ENCODE measurements at regions not wholly inside any gene's neighbourhood (a gene's known extent, or its start where the extent isn't known, plus 50 kb on each side); places are given as distances from the start of the nearest gene placed in this dataset.

DNA sequence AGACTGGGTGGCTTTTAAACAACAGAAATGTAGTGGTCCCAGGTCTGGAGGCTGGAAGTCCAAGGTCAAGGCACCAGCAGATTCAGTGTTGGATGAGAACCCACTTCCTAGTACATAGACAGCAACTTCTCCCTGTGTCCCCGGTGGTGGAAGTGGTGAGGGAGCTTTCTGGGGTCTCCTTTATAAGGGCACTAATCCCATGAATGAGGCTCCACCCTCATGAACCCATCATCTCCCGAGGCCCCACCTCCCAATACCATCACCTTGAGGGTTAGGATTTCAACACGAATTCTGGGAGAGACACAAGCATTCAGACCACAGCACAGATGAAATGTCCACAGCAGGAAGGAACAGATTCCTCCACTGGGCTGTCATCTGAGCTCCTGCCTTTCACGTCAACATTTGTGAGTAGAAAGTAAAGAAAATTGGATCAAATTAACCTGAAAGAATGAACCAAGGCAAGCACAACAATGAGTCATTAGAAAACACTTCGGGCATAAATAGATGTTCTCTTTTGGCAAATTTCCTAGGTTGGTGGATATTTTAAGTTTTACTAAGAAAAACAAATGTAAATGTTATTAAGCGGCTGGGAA, 130.7 kb downstream of the RNASET2 start:
- Histone ChIP-seq H3K4me1 (no peaks in the 10 kb centered on the region), H3K36me3 (no peaks in the 10 kb centered on the region), H3K9me3 (no peaks in the 10 kb centered on the region), H3K27me3 (no peaks in the 10 kb centered on the region), H3K27ac (no peak overlapping the region), H3K4me3 (no peak overlapping the region)
- DNase-seq (ENCODE audit: low spot score in 2 of 2) = no peak
- TF ChIP-seq, protein P1, sequence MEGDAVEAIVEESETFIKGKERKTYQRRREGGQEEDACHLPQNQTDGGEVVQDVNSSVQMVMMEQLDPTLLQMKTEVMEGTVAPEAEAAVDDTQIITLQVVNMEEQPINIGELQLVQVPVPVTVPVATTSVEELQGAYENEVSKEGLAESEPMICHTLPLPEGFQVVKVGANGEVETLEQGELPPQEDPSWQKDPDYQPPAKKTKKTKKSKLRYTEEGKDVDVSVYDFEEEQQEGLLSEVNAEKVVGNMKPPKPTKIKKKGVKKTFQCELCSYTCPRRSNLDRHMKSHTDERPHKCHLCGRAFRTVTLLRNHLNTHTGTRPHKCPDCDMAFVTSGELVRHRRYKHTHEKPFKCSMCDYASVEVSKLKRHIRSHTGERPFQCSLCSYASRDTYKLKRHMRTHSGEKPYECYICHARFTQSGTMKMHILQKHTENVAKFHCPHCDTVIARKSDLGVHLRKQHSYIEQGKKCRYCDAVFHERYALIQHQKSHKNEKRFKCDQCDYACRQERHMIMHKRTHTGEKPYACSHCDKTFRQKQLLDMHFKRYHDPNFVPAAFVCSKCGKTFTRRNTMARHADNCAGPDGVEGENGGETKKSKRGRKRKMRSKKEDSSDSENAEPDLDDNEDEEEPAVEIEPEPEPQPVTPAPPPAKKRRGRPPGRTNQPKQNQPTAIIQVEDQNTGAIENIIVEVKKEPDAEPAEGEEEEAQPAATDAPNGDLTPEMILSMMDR (IDR thresholded peaks at IDR 0.05) = no peak
- TF ChIP-seq POLR2A (IDR thresholded peaks at IDR 0.05) = no peak
- no peak for TF ChIP-seq EP300 (IDR thresholded peaks at IDR 0.05)
- 58 to 59% methylated on average over 6 of the region's 6 CpGs for WGBS, 2 donors

DNA sequence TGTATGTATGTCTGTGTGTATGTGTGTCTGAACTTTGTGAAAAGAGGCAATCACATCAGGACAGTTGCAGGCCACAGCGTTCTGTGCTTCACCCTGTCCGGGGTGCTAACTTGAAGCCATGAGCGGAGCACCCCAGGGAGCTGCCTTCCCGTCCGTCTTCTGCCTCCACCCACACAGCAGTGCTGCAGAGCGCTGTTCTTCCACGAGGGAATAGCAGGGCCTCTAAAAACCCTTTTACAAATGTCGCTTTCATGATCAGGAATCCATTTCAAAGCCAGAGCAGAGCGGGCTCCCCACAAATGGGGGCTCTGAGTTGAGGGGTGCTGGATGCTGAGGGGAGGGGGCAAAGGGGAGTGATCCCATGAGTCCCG, 131.5 kb downstream of the RNASET2 start:
- Histone ChIP-seq H3K9me3 (no peaks in the 10 kb centered on the region), H3K36me3 (no peaks in the 10 kb centered on the region), H3K4me1 (no peaks in the 10 kb centered on the region), H3K27me3 (no peaks in the 10 kb centered on the region), H3K4me3 (no peak overlapping the region), H3K27ac (no peak overlapping the region)
- WGBS, 2 donors = 58 to 63% methylated on average over 10 of the region's 10 CpGs
- no peak for TF ChIP-seq POLR2A (IDR thresholded peaks at IDR 0.05)
- TF ChIP-seq, protein P1 (IDR thresholded peaks at IDR 0.05) = no peak
- DNase-seq (ENCODE audit: low spot score in 2 of 2) = no peak

DNA sequence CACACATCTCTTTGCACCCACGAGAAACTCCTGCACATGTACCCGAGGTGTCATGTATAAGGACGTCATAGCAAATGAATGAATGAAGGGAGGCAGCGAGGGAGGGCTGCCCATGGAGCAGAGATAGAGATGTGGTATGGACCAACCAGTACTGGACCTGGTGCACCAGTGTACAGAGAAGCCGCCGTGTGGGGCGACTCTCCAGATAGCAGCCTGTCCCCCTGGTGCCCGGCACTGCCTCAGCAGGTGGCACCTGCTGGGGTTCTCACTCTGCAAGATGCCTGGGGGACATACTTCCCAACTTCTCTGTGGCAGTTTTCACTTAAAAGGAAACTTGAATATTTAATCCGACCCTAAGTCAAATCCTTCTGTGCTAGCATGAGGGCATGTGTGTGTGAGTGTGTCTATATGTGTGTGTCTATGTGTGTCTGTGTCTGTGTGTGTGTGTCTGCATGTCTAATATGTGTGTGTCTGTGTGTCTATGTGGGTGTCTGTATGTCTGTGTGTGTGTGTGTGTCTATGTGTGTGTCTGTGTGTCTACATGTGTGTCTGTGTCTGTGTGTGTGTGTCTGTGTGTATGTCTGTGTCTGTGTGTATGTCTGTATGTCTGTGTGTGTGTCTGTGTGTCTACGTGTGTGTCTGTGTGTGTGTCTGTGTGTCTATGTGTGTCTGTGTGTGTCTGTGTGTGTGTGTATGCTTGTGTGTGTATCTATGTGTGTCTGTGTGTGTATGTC, 132.0 kb downstream of the RNASET2 start:
- Histone ChIP-seq H3K4me1 (no peaks in the 10 kb centered on the region), H3K36me3 (no peaks in the 10 kb centered on the region), H3K4me3 (no peak overlapping the region), H3K27me3 (no peaks in the 10 kb centered on the region), H3K27ac (no peak overlapping the region), H3K9me3 (no peaks in the 10 kb centered on the region)
- 82 to 90% methylated on average over 10 of the region's 10 CpGs for WGBS, 2 donors
- no peak for DNase-seq (ENCODE audit: low spot score in 2 of 2)
- TF ChIP-seq, protein P1 (IDR thresholded peaks at IDR 0.05) = no peak
- TF ChIP-seq POLR2A (IDR thresholded peaks at IDR 0.05) = no peak
- no peak for TF ChIP-seq EP300 (IDR thresholded peaks at IDR 0.05)

DNA sequence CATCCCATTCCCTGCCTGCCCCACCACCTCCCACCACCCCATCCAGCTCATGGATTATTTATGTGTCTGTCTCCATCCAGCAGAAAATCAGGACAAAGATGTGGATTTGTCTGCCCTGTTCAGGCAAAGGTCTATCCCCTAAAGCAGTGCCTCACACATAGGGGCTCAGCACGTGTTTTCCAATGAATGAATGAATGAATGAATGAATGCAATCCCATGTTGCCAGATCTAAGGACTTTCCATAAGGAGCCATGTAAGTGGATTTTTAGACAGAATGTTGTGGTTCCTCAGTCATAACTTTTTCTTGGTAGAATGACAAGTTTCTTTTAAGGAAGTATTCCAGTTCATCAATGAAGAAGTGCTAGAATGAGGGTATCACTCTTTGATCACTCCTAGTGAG, 133.7 kb downstream of the RNASET2 start:
- H3K27me3 ChIP-seq = no peaks in the 10 kb centered on the region
- H3K9me3 ChIP-seq = no peaks in the 10 kb centered on the region
- TF ChIP-seq POLR2A (IDR thresholded peaks at IDR 0.05) (no peak), EP300 (IDR thresholded peaks at IDR 0.05) (no peak)
- TF ChIP-seq, protein P1 (IDR thresholded peaks at IDR 0.05) = no peak
- no peak for DNase-seq (ENCODE audit: low spot score in 2 of 2)
- H3K27ac ChIP-seq = no peak overlapping the region
- WGBS, 2 donors = 76 to 81% methylated on average over 1 of the region's 1 CpG
- H3K36me3 ChIP-seq = no peaks in the 10 kb centered on the region
- no peak overlapping the region for H3K4me3 ChIP-seq
- H3K4me1 ChIP-seq = no peaks in the 10 kb centered on the region

DNA sequence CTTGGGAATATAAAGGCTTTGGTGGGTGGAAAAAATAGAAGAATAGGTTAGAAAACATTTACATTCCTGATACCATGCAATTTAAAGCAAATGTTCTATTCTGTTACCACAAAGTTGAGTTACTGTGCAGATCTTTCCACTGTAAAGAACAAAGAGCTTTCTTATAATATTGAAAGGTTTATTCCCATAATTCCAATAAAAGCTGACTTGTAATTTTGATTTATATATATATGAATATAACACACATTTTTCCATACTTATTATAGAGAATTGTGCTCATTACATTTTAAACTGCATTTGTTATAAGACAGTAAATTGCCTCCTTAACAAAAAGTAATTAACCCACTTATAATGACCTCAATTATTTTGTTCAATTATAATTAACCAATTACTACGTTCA, 135.9 kb downstream of the RNASET2 start:
- TF ChIP-seq, protein P1 (IDR thresholded peaks at IDR 0.05) = no peak
- TF ChIP-seq EP300 (IDR thresholded peaks at IDR 0.05) = no peak
- no peak for TF ChIP-seq POLR2A (IDR thresholded peaks at IDR 0.05)
- WGBS, 2 donors = 64 to 84% methylated on average over 1 of the region's 1 CpG
- no peak for DNase-seq (ENCODE audit: low spot score in 2 of 2)
- H3K4me1 ChIP-seq = no peaks in the 10 kb centered on the region
- H3K36me3 ChIP-seq = no peaks in the 10 kb centered on the region
- H3K27me3 ChIP-seq = no peaks in the 10 kb centered on the region
- H3K27ac ChIP-seq = no peak overlapping the region
- no peaks in the 10 kb centered on the region for H3K9me3 ChIP-seq
- no peak overlapping the region for H3K4me3 ChIP-seq

All from tibial nerve (tissue), 4 donors.